ENCODE measurements at regions not wholly inside any gene's neighbourhood (a gene's known extent, or its start where the extent isn't known, plus 50 kb on each side); places are given as distances from the start of the nearest gene placed in this dataset.

DNA sequence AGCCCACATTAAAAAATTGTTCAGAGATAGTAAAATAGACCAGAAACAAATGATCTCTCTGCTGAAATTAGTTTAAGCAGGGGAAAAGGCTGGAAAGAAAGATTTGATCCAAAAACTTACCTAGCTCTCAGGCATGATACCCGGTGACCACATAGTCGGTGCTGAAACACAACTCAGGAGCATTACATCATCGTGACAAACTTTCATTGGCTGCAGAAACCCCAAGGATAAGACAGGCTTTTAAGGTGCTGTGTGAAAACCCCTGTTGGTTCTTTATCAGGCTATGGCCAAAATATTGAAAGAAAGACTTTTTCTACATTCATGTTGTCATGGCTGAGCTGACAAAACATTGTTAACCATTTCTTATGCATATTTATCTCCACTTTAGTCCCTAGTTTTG is 171.7 kb upstream of the KLF12 start:
- Histone ChIP-seq H3K4me3 (ENCODE audit: insufficient read depth, low read depth, low read length, poor library complexity, severe bottlenecking) (no peak overlapping the region), H3K27me3 (replicated peaks; ENCODE audit: control insufficient read depth, insufficient read depth, low read length, poor library complexity, severe bottlenecking) (no peaks in the 10 kb centered on the region), H3K36me3 (ENCODE audit: control insufficient read depth, insufficient read depth, low read length) (no peaks in the 10 kb centered on the region), H3K4me1 (ENCODE audit: control insufficient read depth, insufficient read depth, low read length, poor library complexity, severe bottlenecking) (no peaks in the 10 kb centered on the region), H3K27ac (ENCODE audit: insufficient read depth, low read length, poor library complexity, severe bottlenecking) (no peak overlapping the region), H3K9me3 (ENCODE audit: control insufficient read depth, low read length) (no peaks in the 10 kb centered on the region)
- no peak for DNase-seq

- Histone ChIP-seq H3K4me1 (ENCODE audit: control insufficient read depth, insufficient read depth, low read length, poor library complexity, severe bottlenecking) (no peaks in the 10 kb centered on the region), H3K27ac (ENCODE audit: insufficient read depth, low read length, poor library complexity, severe bottlenecking) (no peak overlapping the region), H3K36me3 (ENCODE audit: control insufficient read depth, insufficient read depth, low read length) (no peaks in the 10 kb centered on the region), H3K4me3 (ENCODE audit: insufficient read depth, low read depth, low read length, poor library complexity, severe bottlenecking) (no peak overlapping the region), H3K9me3 (ENCODE audit: control insufficient read depth, low read length) (no peaks in the 10 kb centered on the region), H3K27me3 (replicated peaks; ENCODE audit: control insufficient read depth, insufficient read depth, low read length, poor library complexity, severe bottlenecking) (no peaks in the 10 kb centered on the region)
- no peak for DNase-seq
Observed at GRCh38 chr13:74301258-74301935, 167.2 kb upstream of the KLF12 start.

- no peak overlapping the region for H3K4me3 ChIP-seq (ENCODE audit: insufficient read depth, low read depth, low read length, poor library complexity, severe bottlenecking)
- no peak for DNase-seq
- no peaks in the 10 kb centered on the region for H3K27me3 ChIP-seq (replicated peaks; ENCODE audit: control insufficient read depth, insufficient read depth, low read length, poor library complexity, severe bottlenecking)
- no peaks in the 10 kb centered on the region for H3K4me1 ChIP-seq (ENCODE audit: control insufficient read depth, insufficient read depth, low read length, poor library complexity, severe bottlenecking)
- no peaks in the 10 kb centered on the region for H3K36me3 ChIP-seq (ENCODE audit: control insufficient read depth, insufficient read depth, low read length)
- no peaks in the 10 kb centered on the region for H3K9me3 ChIP-seq (ENCODE audit: control insufficient read depth, low read length)
- H3K27ac ChIP-seq (ENCODE audit: insufficient read depth, low read length, poor library complexity, severe bottlenecking): no peak overlapping the region
Observed at GRCh38 chr13:74300162-74300561, 166.0 kb upstream of the KLF12 start.

GRCh38 chr13:74299721-74300120 is 165.5 kb upstream of the KLF12 start:
- H3K36me3 ChIP-seq (ENCODE audit: control insufficient read depth, insufficient read depth, low read length): no peaks in the 10 kb centered on the region
- H3K4me1 ChIP-seq (ENCODE audit: control insufficient read depth, insufficient read depth, low read length, poor library complexity, severe bottlenecking): no peaks in the 10 kb centered on the region
- H3K27ac ChIP-seq (ENCODE audit: insufficient read depth, low read length, poor library complexity, severe bottlenecking): no peak overlapping the region
- no peak for DNase-seq
- H3K27me3 ChIP-seq (replicated peaks; ENCODE audit: control insufficient read depth, insufficient read depth, low read length, poor library complexity, severe bottlenecking): no peaks in the 10 kb centered on the region
- no peak overlapping the region for H3K4me3 ChIP-seq (ENCODE audit: insufficient read depth, low read depth, low read length, poor library complexity, severe bottlenecking)
- H3K9me3 ChIP-seq (ENCODE audit: control insufficient read depth, low read length): no peaks in the 10 kb centered on the region

DNA sequence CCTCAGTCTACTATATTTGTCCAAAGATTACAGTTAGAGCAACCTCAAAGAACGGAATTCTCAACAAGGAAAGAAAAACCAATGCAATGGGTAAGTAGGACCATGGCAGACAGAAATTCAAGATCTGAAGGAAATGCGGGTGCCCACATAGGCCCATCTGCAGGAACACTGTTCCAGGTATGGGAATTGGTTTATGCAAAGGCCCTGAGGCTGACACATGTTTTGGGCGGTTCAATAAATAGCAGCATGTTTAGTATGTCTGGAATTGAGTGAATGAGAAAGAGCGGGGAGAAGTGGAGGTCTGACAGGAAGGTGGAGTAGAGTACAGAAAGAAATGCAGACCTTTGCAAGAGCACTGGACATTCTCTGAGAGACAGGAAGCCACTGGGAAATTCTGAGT is 164.7 kb upstream of the KLF12 start:
- Histone ChIP-seq H3K27me3 (replicated peaks; ENCODE audit: control insufficient read depth, insufficient read depth, low read length, poor library complexity, severe bottlenecking) (no peaks in the 10 kb centered on the region), H3K4me1 (ENCODE audit: control insufficient read depth, insufficient read depth, low read length, poor library complexity, severe bottlenecking) (no peaks in the 10 kb centered on the region), H3K9me3 (ENCODE audit: control insufficient read depth, low read length) (no peaks in the 10 kb centered on the region), H3K36me3 (ENCODE audit: control insufficient read depth, insufficient read depth, low read length) (no peaks in the 10 kb centered on the region), H3K4me3 (ENCODE audit: insufficient read depth, low read depth, low read length, poor library complexity, severe bottlenecking) (no peak overlapping the region), H3K27ac (ENCODE audit: insufficient read depth, low read length, poor library complexity, severe bottlenecking) (no peak overlapping the region)
- DNase-seq: no peak

DNA sequence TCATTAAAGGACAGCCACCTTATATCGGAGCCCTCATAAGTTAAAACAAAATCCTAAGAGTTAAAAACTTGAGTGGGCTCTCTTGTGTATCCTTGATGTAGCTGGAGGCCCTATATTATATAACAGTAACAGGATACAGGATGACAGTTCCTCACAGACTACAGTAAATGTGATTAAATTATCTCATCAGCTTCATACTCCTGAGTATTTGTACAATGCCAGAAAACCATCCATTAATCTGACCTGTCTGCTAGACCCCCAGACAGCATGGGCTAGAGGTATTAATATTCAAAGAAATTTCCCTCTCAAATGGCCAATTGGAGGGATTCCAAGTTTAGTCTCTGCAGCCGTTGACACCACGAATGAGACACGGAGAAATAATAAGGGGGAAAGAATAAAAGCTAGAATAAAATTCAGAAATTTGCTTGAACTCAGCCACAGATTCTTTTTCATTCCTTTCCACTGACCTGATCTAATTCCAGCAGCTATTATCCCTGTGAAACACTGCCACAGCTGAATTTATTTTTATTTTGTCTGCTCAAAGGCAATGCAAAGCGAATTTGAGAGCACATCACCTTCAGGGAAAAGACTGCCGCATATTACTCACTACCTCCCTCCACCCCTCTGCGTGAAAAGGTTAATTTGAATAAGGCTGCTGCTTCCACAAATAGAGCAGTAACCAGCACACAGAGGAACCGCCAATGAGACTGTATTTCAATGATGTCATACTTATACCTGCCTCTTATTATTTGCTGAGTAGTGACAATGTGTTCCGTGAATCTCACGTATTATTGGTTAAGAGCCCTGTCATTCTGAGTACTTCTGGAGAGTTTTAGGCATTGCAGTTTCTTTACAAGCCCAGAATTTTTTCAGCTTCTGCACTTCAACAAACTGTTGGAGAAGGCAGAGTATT is 155.9 kb upstream of the KLF12 start:
- peak overlapping the region; percentile 40 for H3K27ac ChIP-seq (ENCODE audit: insufficient read depth, low read length, poor library complexity, severe bottlenecking)
- H3K9me3 ChIP-seq (ENCODE audit: control insufficient read depth, low read length): no peaks in the 10 kb centered on the region
- H3K4me3 ChIP-seq (ENCODE audit: insufficient read depth, low read depth, low read length, poor library complexity, severe bottlenecking): no peak overlapping the region
- H3K27me3 ChIP-seq (replicated peaks; ENCODE audit: control insufficient read depth, insufficient read depth, low read length, poor library complexity, severe bottlenecking): no peaks in the 10 kb centered on the region
- no peaks in the 10 kb centered on the region for H3K36me3 ChIP-seq (ENCODE audit: control insufficient read depth, insufficient read depth, low read length)
- peaks cover 21% of the 10 kb centered on the region for H3K4me1 ChIP-seq (ENCODE audit: control insufficient read depth, insufficient read depth, low read length, poor library complexity, severe bottlenecking)
- peak; percentile 6 to 28 (median 11) for DNase-seq

- Histone ChIP-seq H3K36me3 (ENCODE audit: control insufficient read depth, insufficient read depth, low read length) (no peaks in the 10 kb centered on the region), H3K27me3 (replicated peaks; ENCODE audit: control insufficient read depth, insufficient read depth, low read length, poor library complexity, severe bottlenecking) (no peaks in the 10 kb centered on the region), H3K9me3 (ENCODE audit: control insufficient read depth, low read length) (no peaks in the 10 kb centered on the region), H3K4me3 (ENCODE audit: insufficient read depth, low read depth, low read length, poor library complexity, severe bottlenecking) (no peak overlapping the region), H3K4me1 (ENCODE audit: control insufficient read depth, insufficient read depth, low read length, poor library complexity, severe bottlenecking) (peaks cover 21% of the 10 kb centered on the region), H3K27ac (ENCODE audit: insufficient read depth, low read length, poor library complexity, severe bottlenecking) (no peak overlapping the region)
- DNase-seq: no peak
Observed at GRCh38 chr13:74289107-74289506, 154.9 kb upstream of the KLF12 start.

DNA sequence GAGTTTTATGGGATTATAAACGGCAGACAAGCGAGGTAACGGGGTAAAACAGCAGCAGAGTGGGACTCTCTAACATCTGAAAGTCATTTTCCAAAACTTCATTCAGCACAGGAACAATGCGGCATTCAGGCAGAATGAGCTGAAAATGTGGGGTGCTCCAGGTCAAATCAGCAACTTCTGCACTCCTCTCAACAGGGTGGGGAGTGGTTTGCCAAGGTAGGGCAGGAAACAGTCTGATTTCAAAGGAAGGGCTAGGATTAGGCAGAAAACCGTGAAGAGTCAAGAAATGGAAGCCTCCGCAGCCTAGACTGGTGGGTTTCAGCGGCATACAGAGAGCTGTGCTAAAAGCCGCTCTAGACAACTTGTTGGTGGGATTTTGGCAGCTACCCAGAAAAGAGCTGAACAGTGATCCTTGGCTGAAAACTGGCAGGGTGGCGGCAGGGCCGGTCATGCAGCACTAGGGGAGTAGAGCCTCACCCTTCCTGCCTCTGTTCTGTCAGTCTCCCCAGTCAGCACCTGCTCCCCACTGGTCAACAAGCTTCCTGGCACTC is 154.2 kb upstream of the KLF12 start:
- Histone ChIP-seq H3K4me3 (ENCODE audit: insufficient read depth, low read depth, low read length, poor library complexity, severe bottlenecking) (peak overlapping the region; percentile 35), H3K27ac (ENCODE audit: insufficient read depth, low read length, poor library complexity, severe bottlenecking) (peak overlapping the region; percentile 76), H3K4me1 (ENCODE audit: control insufficient read depth, insufficient read depth, low read length, poor library complexity, severe bottlenecking) (peaks cover 21% of the 10 kb centered on the region), H3K27me3 (replicated peaks; ENCODE audit: control insufficient read depth, insufficient read depth, low read length, poor library complexity, severe bottlenecking) (no peaks in the 10 kb centered on the region), H3K36me3 (ENCODE audit: control insufficient read depth, insufficient read depth, low read length) (no peaks in the 10 kb centered on the region), H3K9me3 (ENCODE audit: control insufficient read depth, low read length) (no peaks in the 10 kb centered on the region)
- peak in 2 of 3 donors; percentile 2 to 4 for DNase-seq

DNA sequence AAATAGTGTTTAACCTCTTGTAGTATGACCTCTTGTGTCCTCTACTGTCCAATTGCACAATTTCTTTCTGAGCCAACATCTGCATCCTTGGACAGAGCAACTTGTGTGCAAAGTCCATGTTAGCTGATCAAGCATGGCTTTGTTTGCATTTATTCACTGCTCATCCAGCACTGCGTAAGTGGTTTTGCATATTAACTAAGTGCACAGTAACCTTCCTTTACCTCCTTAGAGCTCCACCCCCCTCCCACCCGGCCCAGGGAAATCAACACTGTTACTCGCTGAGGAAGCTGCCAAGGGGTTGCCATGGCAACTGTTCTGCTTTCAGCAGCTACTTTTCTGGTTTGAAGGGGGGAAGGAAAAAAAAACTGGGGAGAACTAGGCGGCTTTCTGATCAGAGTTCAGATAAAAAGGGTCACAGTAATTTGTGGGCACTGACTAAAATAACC is 153.5 kb upstream of the KLF12 start:
- no peaks in the 10 kb centered on the region for H3K9me3 ChIP-seq (ENCODE audit: control insufficient read depth, low read length)
- peak overlapping the region; percentile 35 for H3K4me3 ChIP-seq (ENCODE audit: insufficient read depth, low read depth, low read length, poor library complexity, severe bottlenecking)
- H3K27ac ChIP-seq (ENCODE audit: insufficient read depth, low read length, poor library complexity, severe bottlenecking): peak overlapping the region; percentile 76
- no peaks in the 10 kb centered on the region for H3K36me3 ChIP-seq (ENCODE audit: control insufficient read depth, insufficient read depth, low read length)
- DNase-seq: peak; percentile 79 to 86 (median 83)
- H3K27me3 ChIP-seq (replicated peaks; ENCODE audit: control insufficient read depth, insufficient read depth, low read length, poor library complexity, severe bottlenecking): no peaks in the 10 kb centered on the region
- peaks cover 21% of the 10 kb centered on the region for H3K4me1 ChIP-seq (ENCODE audit: control insufficient read depth, insufficient read depth, low read length, poor library complexity, severe bottlenecking)
